ENCODE measurements at regions not wholly inside any gene's neighbourhood (a gene's known extent, or its start where the extent isn't known, plus 50 kb on each side); places are given as distances from the start of the nearest gene placed in this dataset.
"Not testable (repeated sequence)": the region's sequence is repeated elsewhere in the genome, so short reads cannot be mapped to it uniquely, and the experiment has no call there.

- Histone ChIP-seq H3K79me2 (ENCODE audit: control insufficient read depth, insufficient read depth, low read length, unreplicated experiment) (no peaks in the 10 kb centered on the region), H3K4me1 (ENCODE audit: control insufficient read depth, insufficient read depth, low read length, unreplicated experiment) (no peaks in the 10 kb centered on the region), H3K4me3 (ENCODE audit: low read depth, low read length) (no peak overlapping the region)
Observed at GRCh38 chr10:108327706-108328105, 1163.2 kb upstream of the SORCS1 start.

GRCh38 chr10:108323274-108323798, 1158.8 kb upstream of the SORCS1 start:
- H3K36me3 ChIP-seq (ENCODE audit: insufficient read depth, low read length) = no peaks in the 10 kb centered on the region
- no peak overlapping the region for H3K27ac ChIP-seq (ENCODE audit: low read depth, low read length)
- no peaks in the 10 kb centered on the region for H3K79me2 ChIP-seq (ENCODE audit: control insufficient read depth, insufficient read depth, low read length, unreplicated experiment)
- H3K27me3 ChIP-seq (ENCODE audit: insufficient read depth, low read length) = no peaks in the 10 kb centered on the region
- H3K4me1 ChIP-seq (ENCODE audit: control insufficient read depth, insufficient read depth, low read length, unreplicated experiment) = no peaks in the 10 kb centered on the region
- no peak overlapping the region for H2AFZ ChIP-seq (ENCODE audit: low read length, unreplicated experiment)
- H3K4me3 ChIP-seq (ENCODE audit: low read depth, low read length) = no peak overlapping the region

More at GRCh38 chr10:108327706-108328105, 1163.2 kb upstream of the SORCS1 start:
- Histone ChIP-seq H3K27ac (ENCODE audit: low read depth, low read length) (no peak overlapping the region), H3K36me3 (ENCODE audit: insufficient read depth, low read length) (no peaks in the 10 kb centered on the region), H3K27me3 (ENCODE audit: insufficient read depth, low read length) (no peaks in the 10 kb centered on the region), H2AFZ (ENCODE audit: low read length, unreplicated experiment) (no peak overlapping the region)

GRCh38 chr10:108319434-108320222, 1155.1 kb upstream of the SORCS1 start:
- no peak overlapping the region for H3K4me3 ChIP-seq (ENCODE audit: low read depth, low read length)

GRCh38 chr10:108315636-108316035, 1151.1 kb upstream of the SORCS1 start:
- not testable (repeated sequence) for H3K27ac ChIP-seq (ENCODE audit: low read depth, low read length); H3K36me3 ChIP-seq (ENCODE audit: insufficient read depth, low read length); H3K27me3 ChIP-seq (ENCODE audit: insufficient read depth, low read length); H3K4me3 ChIP-seq (ENCODE audit: low read depth, low read length); H3K4me1 ChIP-seq (ENCODE audit: control insufficient read depth, insufficient read depth, low read length, unreplicated experiment); H3K79me2 ChIP-seq (ENCODE audit: control insufficient read depth, insufficient read depth, low read length, unreplicated experiment); H2AFZ ChIP-seq (ENCODE audit: low read length, unreplicated experiment)

More at GRCh38 chr10:108319434-108320222, 1155.1 kb upstream of the SORCS1 start:
- Histone ChIP-seq H3K79me2 (ENCODE audit: control insufficient read depth, insufficient read depth, low read length, unreplicated experiment) (no peaks in the 10 kb centered on the region), H3K36me3 (ENCODE audit: insufficient read depth, low read length) (no peaks in the 10 kb centered on the region), H3K27me3 (ENCODE audit: insufficient read depth, low read length) (no peaks in the 10 kb centered on the region), H3K27ac (ENCODE audit: low read depth, low read length) (no peak overlapping the region), H3K4me1 (ENCODE audit: control insufficient read depth, insufficient read depth, low read length, unreplicated experiment) (no peaks in the 10 kb centered on the region), H2AFZ (ENCODE audit: low read length, unreplicated experiment) (no peak overlapping the region)

- H3K4me1 ChIP-seq (ENCODE audit: control insufficient read depth, insufficient read depth, low read length, unreplicated experiment) = no peaks in the 10 kb centered on the region
- H3K4me3 ChIP-seq (ENCODE audit: low read depth, low read length) = no peak overlapping the region
- H3K27ac ChIP-seq (ENCODE audit: low read depth, low read length) = no peak overlapping the region
- no peaks in the 10 kb centered on the region for H3K27me3 ChIP-seq (ENCODE audit: insufficient read depth, low read length)
- H3K36me3 ChIP-seq (ENCODE audit: insufficient read depth, low read length) = no peaks in the 10 kb centered on the region
- no peak overlapping the region for H2AFZ ChIP-seq (ENCODE audit: low read length, unreplicated experiment)
- H3K79me2 ChIP-seq (ENCODE audit: control insufficient read depth, insufficient read depth, low read length, unreplicated experiment) = no peaks in the 10 kb centered on the region
Observed at GRCh38 chr10:108307925-108308312, 1143.4 kb upstream of the SORCS1 start.

GRCh38 chr10:108307250-108307924, 1142.9 kb upstream of the SORCS1 start:
- Histone ChIP-seq H2AFZ (ENCODE audit: low read length, unreplicated experiment) (no peak overlapping the region), H3K27ac (ENCODE audit: low read depth, low read length) (no peak overlapping the region), H3K36me3 (ENCODE audit: insufficient read depth, low read length) (no peaks in the 10 kb centered on the region), H3K4me1 (ENCODE audit: control insufficient read depth, insufficient read depth, low read length, unreplicated experiment) (no peaks in the 10 kb centered on the region), H3K27me3 (ENCODE audit: insufficient read depth, low read length) (no peaks in the 10 kb centered on the region), H3K4me3 (ENCODE audit: low read depth, low read length) (no peak overlapping the region), H3K79me2 (ENCODE audit: control insufficient read depth, insufficient read depth, low read length, unreplicated experiment) (no peaks in the 10 kb centered on the region)

- Histone ChIP-seq H3K79me2 (ENCODE audit: control insufficient read depth, insufficient read depth, low read length, unreplicated experiment) (no peaks in the 10 kb centered on the region), H3K4me3 (ENCODE audit: low read depth, low read length) (no peak overlapping the region), H2AFZ (ENCODE audit: low read length, unreplicated experiment) (no peak overlapping the region), H3K27ac (ENCODE audit: low read depth, low read length) (no peak overlapping the region), H3K4me1 (ENCODE audit: control insufficient read depth, insufficient read depth, low read length, unreplicated experiment) (no peaks in the 10 kb centered on the region), H3K36me3 (ENCODE audit: insufficient read depth, low read length) (no peaks in the 10 kb centered on the region), H3K27me3 (ENCODE audit: insufficient read depth, low read length) (no peaks in the 10 kb centered on the region)
Observed at GRCh38 chr10:108303149-108303548, 1138.6 kb upstream of the SORCS1 start.

GRCh38 chr10:108301002-108301401, 1136.5 kb upstream of the SORCS1 start:
- Histone ChIP-seq H2AFZ (ENCODE audit: low read length, unreplicated experiment) (no peak overlapping the region), H3K79me2 (ENCODE audit: control insufficient read depth, insufficient read depth, low read length, unreplicated experiment) (no peaks in the 10 kb centered on the region), H3K36me3 (ENCODE audit: insufficient read depth, low read length) (no peaks in the 10 kb centered on the region), H3K4me3 (ENCODE audit: low read depth, low read length) (no peak overlapping the region), H3K27ac (ENCODE audit: low read depth, low read length) (no peak overlapping the region), H3K27me3 (ENCODE audit: insufficient read depth, low read length) (no peaks in the 10 kb centered on the region), H3K4me1 (ENCODE audit: control insufficient read depth, insufficient read depth, low read length, unreplicated experiment) (no peaks in the 10 kb centered on the region)

- no peak overlapping the region for H3K4me3 ChIP-seq (ENCODE audit: low read depth, low read length)
- no peaks in the 10 kb centered on the region for H3K4me1 ChIP-seq (ENCODE audit: control insufficient read depth, insufficient read depth, low read length, unreplicated experiment)
- no peak overlapping the region for H2AFZ ChIP-seq (ENCODE audit: low read length, unreplicated experiment)
- H3K36me3 ChIP-seq (ENCODE audit: insufficient read depth, low read length) = no peaks in the 10 kb centered on the region
- no peak overlapping the region for H3K27ac ChIP-seq (ENCODE audit: low read depth, low read length)
- H3K79me2 ChIP-seq (ENCODE audit: control insufficient read depth, insufficient read depth, low read length, unreplicated experiment) = no peaks in the 10 kb centered on the region
- no peaks in the 10 kb centered on the region for H3K27me3 ChIP-seq (ENCODE audit: insufficient read depth, low read length)
Observed at GRCh38 chr10:108290823-108291222, 1126.3 kb upstream of the SORCS1 start.

- no peak overlapping the region for H3K4me3 ChIP-seq (ENCODE audit: low read depth, low read length)
- H2AFZ ChIP-seq (ENCODE audit: low read length, unreplicated experiment) = no peak overlapping the region
- no peak overlapping the region for H3K27ac ChIP-seq (ENCODE audit: low read depth, low read length)
- H3K27me3 ChIP-seq (ENCODE audit: insufficient read depth, low read length) = no peaks in the 10 kb centered on the region
- no peaks in the 10 kb centered on the region for H3K79me2 ChIP-seq (ENCODE audit: control insufficient read depth, insufficient read depth, low read length, unreplicated experiment)
- no peaks in the 10 kb centered on the region for H3K4me1 ChIP-seq (ENCODE audit: control insufficient read depth, insufficient read depth, low read length, unreplicated experiment)
- H3K36me3 ChIP-seq (ENCODE audit: insufficient read depth, low read length) = no peaks in the 10 kb centered on the region
Observed at GRCh38 chr10:108275895-108276685, 1111.6 kb upstream of the SORCS1 start.
